Liver (tissue), 8 donors: ENCODE measurements at regions not wholly inside any gene's neighbourhood (a gene's known extent, or its start where the extent isn't known, plus 50 kb on each side); places are given as distances from the start of the nearest gene placed in this dataset.

Experiments used
- DNase-seq: peaks from one replicate; pipeline ENCODE4 v3.0.0-alpha.2; 2017; ENCODE audit warnings: low spot score
- H3K27ac ChIP-seq, 2 donors: one replicate each; pipeline ENCODE4 v1.7.0; 2013; ENCODE audit warnings: inconsistent platforms in 2 of 2, low read length in 2 of 2, control low read depth in 1 of 2, low read depth in 1 of 2, mild to moderate bottlenecking in 1 of 2
- H3K27me3 ChIP-seq, 4 donors: one replicate each; pipeline versions ENCODE4 v1.6.1 to v1.7.0; 2013; ENCODE audit warnings: low read length in 3 of 4, inconsistent platforms in 1 of 4, mild to moderate bottlenecking in 1 of 4, moderate library complexity in 1 of 4; ENCODE audit not compliant: control insufficient read depth in 4 of 4, insufficient read depth in 4 of 4
- H3K36me3 ChIP-seq, 4 donors: one replicate each; pipeline versions ENCODE4 v1.6.1 to v1.7.0; 2013; ENCODE audit warnings: low read length in 3 of 4, mild to moderate bottlenecking in 3 of 4, low read depth in 1 of 4, moderate library complexity in 1 of 4; ENCODE audit not compliant: control insufficient read depth in 4 of 4, insufficient read depth in 3 of 4
- H3K4me1 ChIP-seq, 4 donors: one replicate each; pipeline versions ENCODE4 v1.6.1 to v1.7.0; 2013; ENCODE audit warnings: low read length in 3 of 4, mild to moderate bottlenecking in 3 of 4, moderate library complexity in 1 of 4; ENCODE audit not compliant: control insufficient read depth in 4 of 4, insufficient read depth in 4 of 4
- H3K4me3 ChIP-seq, 3 donors: one replicate each; pipeline versions ENCODE4 v1.6.1 to v1.7.0; 2013; ENCODE audit warnings: low read length in 3 of 3, control low read depth in 1 of 3, low read depth in 1 of 3, mild to moderate bottlenecking in 1 of 3
- H3K9ac ChIP-seq, 2 donors: one replicate each; pipeline ENCODE4 v1.7.0; 2013; ENCODE audit warnings: low read length in 2 of 2, mild to moderate bottlenecking in 2 of 2, moderate library complexity in 2 of 2, control low read depth in 1 of 2, low read depth in 1 of 2
- H3K9me3 ChIP-seq, 4 donors: one replicate each; pipeline versions ENCODE4 v1.6.1 to v1.7.0; 2013; ENCODE audit warnings: low read length in 3 of 4; ENCODE audit not compliant: control insufficient read depth in 4 of 4
- EGR1 ChIP-seq, 2 donors: IDR thresholded peaks; 2 replicates each; pipeline ENCODE4 v1.6.1; 2016 to 2018; ENCODE audit warnings: antibody characterized with exemption in 2 of 2, low read depth in 2 of 2
- FOXA2 ChIP-seq: IDR thresholded peaks from 2 replicates; pipeline ENCODE4 v1.6.1; 2016; ENCODE audit warnings: antibody characterized with exemption
- GABPA ChIP-seq, 2 donors: IDR thresholded peaks in 1 of 2; conservative IDR thresholded peaks in 1 of 2; 2 replicates each; pipeline ENCODE4 v1.6.1; 2016; ENCODE audit warnings: antibody characterized with exemption in 2 of 2, mild to moderate bottlenecking in 1 of 2, moderate library complexity in 1 of 2
- HNF4A ChIP-seq, 2 donors: conservative IDR thresholded peaks; 2 replicates each; pipeline ENCODE4 v1.6.1; 2016; ENCODE audit warnings: antibody characterized with exemption in 2 of 2, mild to moderate bottlenecking in 2 of 2
- HNF4G ChIP-seq: IDR thresholded peaks from 2 replicates; pipeline ENCODE4 v1.6.1; 2016; ENCODE audit warnings: antibody characterized with exemption
- JUND ChIP-seq, 2 donors: IDR thresholded peaks; 2 replicates each; pipeline ENCODE4 v1.6.1; 2016; ENCODE audit warnings: antibody characterized with exemption in 2 of 2
- MAX ChIP-seq: IDR thresholded peaks from 2 replicates; pipeline ENCODE4 v1.6.1; 2016; ENCODE audit warnings: antibody characterized with exemption
- NR2F2 ChIP-seq: IDR thresholded peaks from 2 replicates; pipeline ENCODE4 v1.6.1; 2016; ENCODE audit warnings: antibody characterized with exemption
- RAD21 ChIP-seq, 2 donors: IDR thresholded peaks; 2 replicates each; pipeline ENCODE4 v1.6.1; 2016; ENCODE audit warnings: antibody characterized with exemption in 2 of 2, mild to moderate bottlenecking in 2 of 2
- REST ChIP-seq: IDR thresholded peaks from 2 replicates; pipeline ENCODE4 v1.6.1; 2016; ENCODE audit warnings: antibody characterized with exemption, mild to moderate bottlenecking
- RXRA ChIP-seq, 2 donors: IDR thresholded peaks; 2 replicates each; pipeline ENCODE4 v1.6.1; 2017 to 2018; ENCODE audit warnings: antibody characterized with exemption in 2 of 2, mild to moderate bottlenecking in 1 of 2
- TAF1 ChIP-seq: conservative IDR thresholded peaks from 2 replicates; pipeline ENCODE4 v1.6.1; 2016; ENCODE audit warnings: antibody characterized with exemption, mild to moderate bottlenecking
- YY1 ChIP-seq: IDR thresholded peaks from 2 replicates; pipeline ENCODE4 v1.6.1; 2016; ENCODE audit warnings: antibody characterized with exemption, mild to moderate bottlenecking
- WGBS: extraction: QIAGEN DNeasy Blood & Tissue Kit; methylation state at CpG from one replicate; pipeline ENCODE4 v1.1.7; 2013; 5-methylcytosine and 5-hydroxymethylcytosine counted together
- TF ChIP-seq, protein P1 (sequence below): IDR thresholded peaks from 2 replicates; pipeline ENCODE4 v1.6.1; 2016; ENCODE audit warnings: antibody characterized with exemption
- TF ChIP-seq, protein P2 (sequence below): fragments of 150-350 bp; IDR thresholded peaks from 2 replicates; pipeline ENCODE4 v1.5.1; 2017; ENCODE audit warnings: improper control_type of control experiment, low read depth, low read length; ENCODE audit not compliant: missing input control
- TF ChIP-seq, protein P3 (sequence below): IDR thresholded peaks from 2 replicates; pipeline ENCODE4 v1.6.1; 2016; ENCODE audit warnings: antibody characterized with exemption
- donor health status: healthy.
- donor health status: healthy.
- donor health status: healthy.
- donor health status: healthy.
- donor health status: healthy.

GRCh38 chr20:55160037-55160436 lies 684.6 kb downstream of the DOK5 start (continued):
- TF ChIP-seq REST: no peak
- TF ChIP-seq NR2F2: no peak
- no peak for TF ChIP-seq EGR1 (IDR thresholded peaks at IDR 0.05; ENCODE audit: low read depth in 2 of 2)

GRCh38 chr20:55159230-55159629 lies 683.8 kb downstream of the DOK5 start:
- no peaks in the 10 kb centered on the region for H3K36me3 ChIP-seq
- no peak overlapping the region for H3K27ac ChIP-seq
- H3K4me1 ChIP-seq: no peaks in the 10 kb centered on the region
- no peaks in the 10 kb centered on the region for H3K27me3 ChIP-seq
- no peak overlapping the region for H3K9ac ChIP-seq
- no peak for DNase-seq
- WGBS: 75% methylated on average over 3 of the region's 3 CpGs
- peaks cover 0 to 4% (median 0%) of the 10 kb centered on the region in 4 donors for H3K9me3 ChIP-seq
- no peak overlapping the region for H3K4me3 ChIP-seq
- TF ChIP-seq NR2F2: no peak
- TF ChIP-seq RXRA (IDR thresholded peaks at IDR 0.05): no peak
- TF ChIP-seq TAF1: no peak
- TF ChIP-seq EGR1 (IDR thresholded peaks at IDR 0.05; ENCODE audit: low read depth in 2 of 2): no peak
- TF ChIP-seq HNF4G: no peak
- no peak for TF ChIP-seq MAX
- TF ChIP-seq FOXA2: no peak
- TF ChIP-seq, protein P1, sequence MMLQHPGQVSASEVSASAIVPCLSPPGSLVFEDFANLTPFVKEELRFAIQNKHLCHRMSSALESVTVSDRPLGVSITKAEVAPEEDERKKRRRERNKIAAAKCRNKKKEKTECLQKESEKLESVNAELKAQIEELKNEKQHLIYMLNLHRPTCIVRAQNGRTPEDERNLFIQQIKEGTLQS: no peak
- no peak for TF ChIP-seq GABPA (IDR thresholded peaks at IDR 0.05 in 1 of 2, conservative IDR thresholded peaks at IDR 0.05 in 1 of 2)
- TF ChIP-seq HNF4A (conservative IDR thresholded peaks at IDR 0.05): no peak
- TF ChIP-seq, protein P2, sequence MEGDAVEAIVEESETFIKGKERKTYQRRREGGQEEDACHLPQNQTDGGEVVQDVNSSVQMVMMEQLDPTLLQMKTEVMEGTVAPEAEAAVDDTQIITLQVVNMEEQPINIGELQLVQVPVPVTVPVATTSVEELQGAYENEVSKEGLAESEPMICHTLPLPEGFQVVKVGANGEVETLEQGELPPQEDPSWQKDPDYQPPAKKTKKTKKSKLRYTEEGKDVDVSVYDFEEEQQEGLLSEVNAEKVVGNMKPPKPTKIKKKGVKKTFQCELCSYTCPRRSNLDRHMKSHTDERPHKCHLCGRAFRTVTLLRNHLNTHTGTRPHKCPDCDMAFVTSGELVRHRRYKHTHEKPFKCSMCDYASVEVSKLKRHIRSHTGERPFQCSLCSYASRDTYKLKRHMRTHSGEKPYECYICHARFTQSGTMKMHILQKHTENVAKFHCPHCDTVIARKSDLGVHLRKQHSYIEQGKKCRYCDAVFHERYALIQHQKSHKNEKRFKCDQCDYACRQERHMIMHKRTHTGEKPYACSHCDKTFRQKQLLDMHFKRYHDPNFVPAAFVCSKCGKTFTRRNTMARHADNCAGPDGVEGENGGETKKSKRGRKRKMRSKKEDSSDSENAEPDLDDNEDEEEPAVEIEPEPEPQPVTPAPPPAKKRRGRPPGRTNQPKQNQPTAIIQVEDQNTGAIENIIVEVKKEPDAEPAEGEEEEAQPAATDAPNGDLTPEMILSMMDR: no peak
- TF ChIP-seq YY1: no peak

GRCh38 chr20:55158446-55158845 lies 683.1 kb downstream of the DOK5 start:
- Histone ChIP-seq H3K4me3 (no peak overlapping the region), H3K9ac (no peak overlapping the region), H3K27me3 (no peaks in the 10 kb centered on the region), H3K4me1 (no peaks in the 10 kb centered on the region), H3K36me3 (no peaks in the 10 kb centered on the region), H3K27ac (no peak overlapping the region), H3K9me3 (peaks cover 0 to 4% (median 0%) of the 10 kb centered on the region in 4 donors)
- WGBS: 89% methylated on average over 2 of the region's 2 CpGs
- DNase-seq: no peak
- TF ChIP-seq, protein P2: no peak
- TF ChIP-seq, protein P3, sequence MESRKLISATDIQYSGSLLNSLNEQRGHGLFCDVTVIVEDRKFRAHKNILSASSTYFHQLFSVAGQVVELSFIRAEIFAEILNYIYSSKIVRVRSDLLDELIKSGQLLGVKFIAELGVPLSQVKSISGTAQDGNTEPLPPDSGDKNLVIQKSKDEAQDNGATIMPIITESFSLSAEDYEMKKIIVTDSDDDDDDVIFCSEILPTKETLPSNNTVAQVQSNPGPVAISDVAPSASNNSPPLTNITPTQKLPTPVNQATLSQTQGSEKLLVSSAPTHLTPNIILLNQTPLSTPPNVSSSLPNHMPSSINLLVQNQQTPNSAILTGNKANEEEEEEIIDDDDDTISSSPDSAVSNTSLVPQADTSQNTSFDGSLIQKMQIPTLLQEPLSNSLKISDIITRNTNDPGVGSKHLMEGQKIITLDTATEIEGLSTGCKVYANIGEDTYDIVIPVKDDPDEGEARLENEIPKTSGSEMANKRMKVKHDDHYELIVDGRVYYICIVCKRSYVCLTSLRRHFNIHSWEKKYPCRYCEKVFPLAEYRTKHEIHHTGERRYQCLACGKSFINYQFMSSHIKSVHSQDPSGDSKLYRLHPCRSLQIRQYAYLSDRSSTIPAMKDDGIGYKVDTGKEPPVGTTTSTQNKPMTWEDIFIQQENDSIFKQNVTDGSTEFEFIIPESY: no peak
- TF ChIP-seq RXRA (IDR thresholded peaks at IDR 0.05): no peak
- no peak for TF ChIP-seq HNF4A (conservative IDR thresholded peaks at IDR 0.05)
- no peak for TF ChIP-seq JUND (IDR thresholded peaks at IDR 0.05)
- no peak for TF ChIP-seq MAX
- TF ChIP-seq, protein P1: no peak
- no peak for TF ChIP-seq RAD21 (IDR thresholded peaks at IDR 0.05)
- no peak for TF ChIP-seq NR2F2
- TF ChIP-seq FOXA2: no peak
- no peak for TF ChIP-seq YY1
